Ovary (tissue), 7 donors: ENCODE measurements at regions not wholly inside any gene's neighbourhood (a gene's known extent, or its start where the extent isn't known, plus 50 kb on each side); places are given as distances from the start of the nearest gene placed in this dataset.

Experiments
- DNase-seq, 5 donors: peaks; one replicate each; pipeline ENCODE4 v3.0.0-alpha.2; 2019 to 2020
- H3K27ac ChIP-seq, 2 donors: fragments of 200-600 bp; one replicate each; pipeline versions ENCODE4 v1.5.1 to v1.8.0; 2019 to 2022
- H3K27me3 ChIP-seq: fragments of 200-600 bp; one replicate; pipeline ENCODE4 v1.8.0; 2022
- H3K36me3 ChIP-seq: fragments of 200-600 bp; sonication (generic); one replicate; pipeline ENCODE4 v1.5.1; 2019
- H3K4me1 ChIP-seq: one replicate; pipeline ENCODE4 v1.8.1; 2013; ENCODE audit warnings: mild to moderate bottlenecking, moderate library complexity; ENCODE audit not compliant: insufficient read depth
- H3K4me3 ChIP-seq: fragments of 200-600 bp; sonication (generic); one replicate; pipeline ENCODE4 v1.5.1; 2017
- H3K9me3 ChIP-seq, 2 donors: fragments of 200-600 bp in 1 of 2; sonication (generic) in 1 of 2; one replicate each; pipeline versions ENCODE4 v1.5.1 to v1.8.1; 2013 to 2019; ENCODE audit warnings: mild to moderate bottlenecking in 1 of 2, moderate library complexity in 1 of 2
- EP300 ChIP-seq: sonication (generic); formaldehyde crosslinking; IDR thresholded peaks from one replicate; pipeline ENCODE4 v1.6.1; 2017; ENCODE audit warnings: antibody characterized with exemption
- POLR2A ChIP-seq: fragments of 450-650 bp; IDR thresholded peaks from one replicate; pipeline ENCODE4 v1.6.1; 2017; ENCODE audit warnings: antibody characterized with exemption, mild to moderate bottlenecking, moderate library complexity
- WGBS, 3 donors: extraction: QIAGEN DNeasy Blood & Tissue Kit in 1 of 3; methylation state at CpG; one replicate each; pipeline versions ENCODE4 v1.1.5 to v1.1.7; 2013 to 2017; 5-methylcytosine and 5-hydroxymethylcytosine counted together
- intact Hi-C, 4 donors: fragments of 100-400 bp; cut with DNase I; formaldehyde crosslinking; loops; one replicate each; pipeline versions ENCODE4 v1.11.0 to v1.15.1; 2022 to 2023
- TF ChIP-seq, protein P1 (sequence below), 3 donors: fragments of 450-650 bp in 2 of 3; fragments of 200-600 bp in 1 of 3; IDR thresholded peaks; one replicate each; pipeline versions ENCODE4 v1.5.1 to v1.8.0; 2016 to 2022; ENCODE audit warnings: antibody characterized with exemption in 3 of 3, mild to moderate bottlenecking in 1 of 3
- donor health status: DM: no; HTN: no; CAD: no; lungs with moderate emphysema.
- donor health status: DM: no; HTN: no; CAD: no.
- donor health status: Bipolar disorder and iron deficiency.
- donor health status: DM: no; HTN: no; CAD: no.
- donor health status: DM: yes; HTN: yes; CAD: no.

DNA sequence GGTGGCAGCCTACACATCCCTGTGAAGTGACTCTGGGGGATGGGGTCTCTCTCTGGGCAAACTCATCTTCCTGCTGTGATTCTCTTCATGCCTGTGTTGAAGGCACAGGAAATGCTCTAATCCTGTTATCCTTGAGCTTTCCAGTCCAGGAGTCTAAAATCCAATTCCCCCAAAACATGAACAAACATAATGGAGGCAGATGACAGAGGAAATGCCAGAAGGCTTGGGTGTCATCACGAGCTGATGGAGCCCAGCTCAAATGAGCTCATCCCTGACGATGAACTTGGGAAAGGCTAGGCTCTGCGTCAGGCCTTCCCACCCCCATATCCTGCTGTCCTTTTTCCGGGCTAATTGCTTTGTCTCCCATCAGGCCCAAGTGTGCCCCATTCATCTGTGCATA lies 165.9 kb upstream of the PODXL start:
- intact Hi-C loops, result no loop called here
- Histone ChIP-seq H3K27ac (no peak overlapping the region), H3K4me1 (no peaks in the 10 kb centered on the region), H3K36me3 (no peaks in the 10 kb centered on the region), H3K4me3 (no peak overlapping the region), H3K9me3 (no peaks in the 10 kb centered on the region), H3K27me3 (no peaks in the 10 kb centered on the region)
- TF ChIP-seq, protein P1, sequence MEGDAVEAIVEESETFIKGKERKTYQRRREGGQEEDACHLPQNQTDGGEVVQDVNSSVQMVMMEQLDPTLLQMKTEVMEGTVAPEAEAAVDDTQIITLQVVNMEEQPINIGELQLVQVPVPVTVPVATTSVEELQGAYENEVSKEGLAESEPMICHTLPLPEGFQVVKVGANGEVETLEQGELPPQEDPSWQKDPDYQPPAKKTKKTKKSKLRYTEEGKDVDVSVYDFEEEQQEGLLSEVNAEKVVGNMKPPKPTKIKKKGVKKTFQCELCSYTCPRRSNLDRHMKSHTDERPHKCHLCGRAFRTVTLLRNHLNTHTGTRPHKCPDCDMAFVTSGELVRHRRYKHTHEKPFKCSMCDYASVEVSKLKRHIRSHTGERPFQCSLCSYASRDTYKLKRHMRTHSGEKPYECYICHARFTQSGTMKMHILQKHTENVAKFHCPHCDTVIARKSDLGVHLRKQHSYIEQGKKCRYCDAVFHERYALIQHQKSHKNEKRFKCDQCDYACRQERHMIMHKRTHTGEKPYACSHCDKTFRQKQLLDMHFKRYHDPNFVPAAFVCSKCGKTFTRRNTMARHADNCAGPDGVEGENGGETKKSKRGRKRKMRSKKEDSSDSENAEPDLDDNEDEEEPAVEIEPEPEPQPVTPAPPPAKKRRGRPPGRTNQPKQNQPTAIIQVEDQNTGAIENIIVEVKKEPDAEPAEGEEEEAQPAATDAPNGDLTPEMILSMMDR (IDR thresholded peaks at IDR 0.05), result no peak
- no peak for TF ChIP-seq POLR2A
- TF ChIP-seq EP300, result no peak
- WGBS, 3 donors, result 52 to 69% (median 58%) methylated on average over 4 of the region's 4 CpGs
- DNase-seq, result no peak

DNA sequence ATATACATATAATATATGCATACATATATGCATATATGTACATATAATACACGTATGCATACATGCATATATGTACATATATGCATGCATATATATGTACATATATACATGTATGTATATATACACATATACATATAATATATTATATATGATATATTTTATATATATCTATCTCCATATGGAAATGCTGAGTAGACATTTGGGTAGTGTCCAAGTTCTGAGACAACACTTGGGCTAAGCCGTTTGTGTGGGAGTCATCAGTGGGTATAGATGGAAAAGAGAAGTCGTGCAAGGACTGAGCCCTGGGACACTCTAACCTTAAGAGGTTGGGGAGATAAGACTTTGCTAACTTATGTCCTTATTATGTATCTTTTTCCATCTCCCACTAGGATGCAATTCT lies 165.2 kb upstream of the PODXL start:
- no peak overlapping the region for H3K4me3 ChIP-seq
- H3K9me3 ChIP-seq, result no peaks in the 10 kb centered on the region
- H3K27ac ChIP-seq, result no peak overlapping the region
- no peak for DNase-seq
- TF ChIP-seq POLR2A (no peak), EP300 (no peak)
- TF ChIP-seq, protein P1 (IDR thresholded peaks at IDR 0.05), result no peak
- no peaks in the 10 kb centered on the region for H3K36me3 ChIP-seq
- intact Hi-C loops, result no loop called here
- H3K4me1 ChIP-seq, result no peaks in the 10 kb centered on the region
- 41 to 57% (median 53%) methylated on average over 3 of the region's 3 CpGs for WGBS, 3 donors
- H3K27me3 ChIP-seq, result no peaks in the 10 kb centered on the region

DNA sequence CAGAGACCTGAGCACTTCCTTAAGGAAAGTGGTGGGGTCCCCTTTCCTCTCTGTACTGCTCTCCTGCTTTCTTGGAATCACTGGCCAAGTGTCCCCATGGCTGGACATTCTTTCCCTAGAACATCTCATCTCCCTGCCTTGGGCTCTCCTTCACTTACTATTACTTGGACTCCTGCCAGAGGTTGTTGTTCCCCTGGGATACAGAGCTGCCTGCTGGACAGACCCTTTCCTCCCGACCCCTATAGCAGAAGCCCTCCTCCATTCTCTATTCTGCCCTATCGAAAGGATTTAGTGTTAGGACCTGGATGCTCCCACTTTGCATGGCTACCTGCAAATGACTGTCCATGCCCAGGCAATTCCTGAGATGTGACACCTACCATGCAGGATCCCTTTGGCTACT lies 164.3 kb upstream of the PODXL start:
- no peak for DNase-seq

DNA sequence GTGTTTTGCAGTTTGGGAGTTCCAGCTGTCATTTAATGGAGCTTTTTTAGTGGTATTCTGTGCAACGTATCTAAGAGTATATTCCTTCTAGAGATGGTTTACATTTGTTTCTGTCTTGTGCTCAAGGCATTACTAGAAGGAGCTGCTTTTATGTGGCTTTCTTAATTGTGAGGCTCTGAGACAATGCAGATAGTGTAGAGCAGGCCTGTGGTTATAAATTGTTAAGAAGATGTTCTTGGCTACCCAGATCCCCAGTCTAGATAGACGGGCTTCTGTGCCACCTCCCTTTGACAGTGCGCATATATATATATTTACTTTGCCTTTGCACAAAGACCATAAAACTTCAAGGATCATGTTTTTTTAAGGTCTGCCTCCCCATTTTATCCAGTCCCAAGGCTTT lies 160.8 kb upstream of the PODXL start:
- peaks cover 2% of the 10 kb centered on the region for H3K27me3 ChIP-seq
- TF ChIP-seq POLR2A (no peak), EP300 (no peak)
- TF ChIP-seq, protein P1 (IDR thresholded peaks at IDR 0.05), result no peak
- H3K9me3 ChIP-seq, result no peaks in the 10 kb centered on the region
- 54 to 77% (median 63%) methylated on average over 3 of the region's 3 CpGs for WGBS, 3 donors
- intact Hi-C loops, result no loop called here
- DNase-seq, result no peak
- H3K4me1 ChIP-seq, result no peaks in the 10 kb centered on the region
- H3K36me3 ChIP-seq, result no peaks in the 10 kb centered on the region
- H3K4me3 ChIP-seq, result no peak overlapping the region
- H3K27ac ChIP-seq, result no peak overlapping the region

More for the DNA sequence above, 164.3 kb upstream of the PODXL start:
- H3K27ac ChIP-seq, result no peak overlapping the region
- TF ChIP-seq, protein P1 (IDR thresholded peaks at IDR 0.05), result no peak
- no peak for TF ChIP-seq POLR2A
- TF ChIP-seq EP300, result no peak
- H3K9me3 ChIP-seq, result no peaks in the 10 kb centered on the region
- H3K27me3 ChIP-seq, result no peaks in the 10 kb centered on the region
- intact Hi-C loops, result no loop called here
- no peaks in the 10 kb centered on the region for H3K36me3 ChIP-seq
- no peaks in the 10 kb centered on the region for H3K4me1 ChIP-seq
- H3K4me3 ChIP-seq, result no peak overlapping the region
- 46 to 77% (median 52%) methylated on average over 2 of the region's 2 CpGs for WGBS, 3 donors
